GM18907 (cell line): ENCODE measurements at regions not wholly inside any gene's neighbourhood (a gene's known extent, or its start where the extent isn't known, plus 50 kb on each side); places are given as distances from the start of the nearest gene placed in this dataset.

ENCODE experiments used
- ATAC-seq: cut with Tn5 transposase; IDR thresholded peaks from one replicate; pipeline ENCODE4 v1.9.1; 2021; ENCODE audit warnings: mild to moderate bottlenecking, moderate library complexity; ENCODE audit not compliant: unreplicated experiment

DNA sequence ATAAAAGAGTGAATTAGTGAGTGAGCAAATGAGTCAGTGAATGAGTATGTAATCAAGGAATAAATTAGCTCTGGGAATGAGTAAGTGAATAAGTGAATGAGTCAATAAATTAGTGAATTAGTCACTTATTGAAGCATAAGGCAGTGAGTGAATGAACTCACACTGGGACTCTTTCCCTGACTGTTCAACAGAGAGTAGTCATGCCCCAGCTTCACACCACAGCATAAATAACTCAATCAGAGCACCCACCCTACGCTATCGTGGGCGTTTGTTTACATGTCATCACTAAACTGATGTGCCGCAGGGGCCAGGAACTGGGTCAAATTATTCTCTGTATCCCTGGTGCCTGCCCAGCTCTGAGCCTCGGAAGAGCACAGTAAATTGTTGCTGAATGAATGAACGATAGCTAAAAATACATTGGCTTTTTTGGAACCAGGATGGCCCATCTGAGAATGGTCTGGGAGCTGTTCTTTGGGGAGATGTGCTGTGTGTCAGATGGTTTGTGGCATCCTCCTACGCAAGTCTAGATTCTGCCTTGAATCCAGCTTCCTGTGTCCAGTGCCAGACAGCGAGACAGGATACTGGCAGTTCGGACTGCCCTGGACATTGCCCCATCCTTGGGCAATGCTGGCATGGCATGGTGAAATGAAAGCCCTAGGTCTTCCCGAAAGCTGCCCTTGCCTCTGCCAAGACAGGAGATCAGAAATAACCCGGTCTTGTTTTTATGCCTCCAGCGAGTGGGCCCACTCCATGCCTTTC lies 98.0 kb upstream of the RTL1 start:
- ATAC-seq = no peak

DNA sequence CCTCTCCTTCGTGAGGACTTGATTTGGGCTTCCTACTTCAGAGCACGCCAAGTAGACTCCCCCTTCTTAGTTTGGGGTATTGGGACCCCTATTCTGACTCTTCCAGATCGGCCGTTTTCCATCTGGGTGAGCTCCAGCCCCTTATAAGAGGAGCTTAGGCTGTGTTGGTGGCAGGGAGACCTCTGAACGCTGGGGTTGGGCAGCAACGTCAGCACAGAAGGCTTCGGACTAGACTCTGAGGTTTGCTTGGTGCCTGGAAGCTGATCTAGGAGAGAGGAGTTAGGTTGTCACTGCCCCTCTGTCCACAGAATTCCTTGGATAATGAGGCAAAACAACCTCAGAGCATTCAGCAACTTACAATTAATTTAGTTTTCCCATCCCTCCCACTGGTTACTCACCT lies 99.2 kb upstream of the RTL1 start:
- no peak for ATAC-seq

DNA sequence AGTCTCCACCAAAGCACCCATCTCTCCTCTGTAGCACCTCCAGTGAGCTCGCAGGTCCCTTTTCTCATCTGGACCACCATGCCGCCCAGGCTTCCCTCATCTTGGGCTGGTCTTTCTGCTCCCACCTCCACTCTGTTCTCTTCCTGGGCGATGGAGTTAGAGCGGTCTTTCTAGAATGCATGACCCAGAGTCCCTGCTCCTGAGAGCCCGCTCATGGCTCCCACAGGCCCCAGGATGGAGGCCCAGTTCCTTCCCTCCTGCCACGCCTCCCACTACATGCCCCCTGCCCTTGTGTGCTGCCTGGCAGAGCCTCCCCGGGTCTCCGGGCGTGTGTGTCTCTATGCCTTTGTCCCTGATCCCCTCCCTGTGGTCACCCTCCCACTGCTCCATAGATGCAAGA lies 100.7 kb upstream of the RTL1 start:
- no peak for ATAC-seq

DNA sequence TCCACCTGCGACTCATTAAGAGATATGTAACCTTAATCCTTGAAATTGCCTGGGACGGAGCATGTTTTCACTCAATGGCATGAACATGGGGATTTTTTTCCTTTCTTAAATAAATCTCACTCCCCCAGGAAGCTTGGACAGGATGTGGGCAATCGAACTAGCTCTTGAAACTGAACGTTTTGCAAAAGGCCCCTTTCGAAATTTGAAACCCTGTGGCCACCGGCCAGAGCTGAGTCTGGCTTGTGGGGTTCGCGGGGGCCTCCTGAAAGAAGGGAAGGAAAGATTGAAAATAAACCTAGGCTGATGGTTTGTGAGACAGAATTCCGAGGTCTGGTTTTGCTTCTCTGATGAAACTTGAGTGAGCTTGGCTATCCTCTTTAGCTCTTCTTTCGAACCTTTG lies 101.4 kb upstream of the RTL1 start:
- peak; percentile 57 for ATAC-seq

DNA sequence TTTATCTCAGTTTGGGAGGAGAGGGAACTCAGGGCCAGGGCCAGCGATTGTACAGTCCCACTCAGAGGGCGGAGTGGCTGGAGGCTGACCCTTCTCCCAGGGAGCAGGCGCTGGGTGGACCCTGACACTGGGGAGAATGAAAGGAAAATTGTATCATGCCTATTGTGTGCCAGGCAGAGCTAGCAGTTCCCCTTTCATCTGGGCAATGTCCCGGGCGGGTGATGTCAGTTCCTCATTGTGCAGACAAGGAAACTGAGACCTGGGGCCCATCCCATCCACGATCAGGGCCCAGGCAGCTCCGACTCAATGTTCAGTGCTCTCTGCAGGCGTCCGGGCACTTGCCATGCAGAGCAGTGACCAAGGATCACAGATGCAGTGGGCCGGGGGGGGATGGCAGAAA lies 101.9 kb upstream of the RTL1 start:
- ATAC-seq = no peak

DNA sequence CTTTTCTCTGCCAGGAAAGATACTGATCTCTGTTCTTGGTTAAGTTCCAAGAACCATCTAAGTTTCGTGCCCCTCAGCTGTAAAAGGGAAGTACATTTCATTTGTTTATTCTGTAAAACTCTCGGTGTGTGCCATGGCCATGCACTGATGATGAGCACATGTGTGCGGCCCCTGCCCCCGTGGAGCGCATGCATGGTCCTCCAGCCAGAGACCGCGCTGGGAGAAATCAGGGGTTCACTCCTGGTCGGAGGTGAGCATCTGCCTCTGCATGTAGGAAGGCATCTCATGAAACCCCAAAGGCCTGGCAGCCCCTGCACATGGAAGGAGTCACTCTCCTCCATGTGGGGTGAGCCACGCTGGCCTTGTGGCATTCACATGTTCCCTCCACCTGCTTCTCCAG lies 102.5 kb upstream of the RTL1 start:
- no peak for ATAC-seq

DNA sequence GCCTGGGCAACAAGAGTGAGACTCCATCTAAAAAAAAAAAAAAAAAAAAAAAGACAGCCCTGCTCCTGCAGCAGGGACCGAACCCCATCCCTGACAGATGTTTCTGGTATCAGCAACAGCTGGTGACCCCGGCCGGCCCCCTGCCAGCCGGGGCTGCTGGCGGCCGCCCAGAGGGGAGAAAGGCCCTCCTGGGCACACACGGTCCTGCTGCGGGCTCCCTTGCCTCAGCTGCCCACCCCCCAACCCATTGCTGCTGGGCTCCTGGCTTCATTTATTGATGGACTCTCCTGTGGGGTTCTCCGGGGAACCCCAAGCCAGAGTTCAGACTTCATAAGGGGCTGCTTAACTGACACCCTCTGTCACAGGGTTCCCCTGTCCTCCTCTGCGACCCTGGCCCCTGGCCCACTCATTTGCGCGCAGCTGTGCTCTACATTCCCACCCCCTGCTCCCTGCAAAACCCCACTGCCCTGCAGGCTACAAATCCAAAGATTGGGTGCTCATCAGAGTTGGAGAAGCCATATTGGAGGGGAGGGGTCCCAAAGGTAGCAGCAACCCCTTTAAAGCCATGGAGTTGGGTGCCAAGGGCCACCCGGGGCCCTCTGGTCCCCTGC lies 103.6 kb upstream of the RTL1 start:
- ATAC-seq = no peak

DNA sequence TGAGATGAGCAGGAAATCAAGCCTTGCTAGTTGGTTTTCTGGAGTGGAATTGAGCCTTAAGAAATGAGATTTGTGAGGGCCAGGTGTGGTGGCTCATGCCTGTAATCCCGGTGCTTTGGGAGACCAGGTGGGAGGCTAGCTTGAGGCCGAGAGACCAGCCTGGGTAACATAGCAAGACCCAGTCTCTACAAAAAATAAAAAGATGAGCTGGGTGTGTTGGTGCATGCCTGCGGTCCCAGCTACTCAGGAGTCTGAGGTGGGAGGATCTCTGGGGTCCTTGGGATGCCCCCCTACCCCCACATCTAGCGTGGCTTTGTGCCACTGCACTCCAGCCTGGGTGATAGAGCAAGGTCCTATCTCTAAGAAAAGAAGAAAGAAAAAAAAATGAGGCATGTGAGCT lies 104.2 kb upstream of the RTL1 start:
- ATAC-seq = no peak

DNA sequence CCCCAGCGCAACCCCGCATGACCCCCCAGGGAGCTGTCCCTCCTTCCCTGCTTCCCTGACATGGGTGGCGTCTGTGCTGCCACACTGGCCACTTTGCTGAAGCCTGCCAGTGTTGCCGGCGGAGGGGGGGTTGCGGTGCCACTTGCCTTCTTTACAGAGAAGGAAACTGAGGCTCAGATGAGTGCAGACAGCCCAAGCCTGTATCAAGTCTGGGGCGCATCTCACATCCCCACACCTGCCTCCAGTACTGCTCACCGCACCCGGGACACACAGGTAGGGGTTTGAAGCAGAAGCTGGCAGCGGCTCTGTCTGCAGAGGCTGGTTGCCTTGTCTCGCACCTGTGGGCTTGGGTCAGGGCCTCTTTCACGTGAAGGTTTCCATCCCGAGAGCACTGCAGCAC lies 104.7 kb upstream of the RTL1 start:
- ATAC-seq = no peak

DNA sequence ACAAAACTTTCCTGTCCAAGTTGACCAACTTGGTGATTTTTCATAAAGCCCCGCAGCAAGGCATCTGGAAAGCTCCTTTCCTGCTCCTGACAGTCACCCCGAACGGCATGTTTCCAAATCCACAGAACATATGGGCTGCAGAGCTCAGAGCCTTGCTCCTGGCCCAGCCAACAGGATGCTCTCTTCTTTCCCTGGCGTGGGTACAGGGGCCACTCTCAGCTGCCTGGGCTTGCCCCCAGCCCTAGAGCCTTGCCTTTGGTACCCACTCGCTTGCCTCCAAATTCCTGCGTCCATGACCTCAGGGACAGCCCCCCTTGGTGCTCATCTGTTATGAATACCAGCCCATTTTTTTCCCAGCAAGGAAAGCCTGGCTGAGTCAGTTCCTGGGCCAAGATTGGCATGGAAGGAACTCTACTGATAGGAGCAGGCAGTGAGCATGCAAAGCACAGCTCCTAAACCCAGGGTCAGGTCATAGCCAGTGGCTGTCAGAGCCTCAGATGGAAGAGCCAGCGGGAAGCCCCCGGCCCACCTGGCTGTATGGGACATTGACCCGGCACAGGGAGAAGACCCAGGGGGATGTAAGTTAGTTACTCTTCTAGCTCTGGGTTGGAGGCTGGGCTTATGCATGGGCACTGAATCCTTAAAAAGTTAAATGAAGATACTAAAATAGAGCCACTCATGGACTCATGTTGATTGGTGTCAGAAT lies 105.3 kb upstream of the RTL1 start:
- ATAC-seq = no peak

DNA sequence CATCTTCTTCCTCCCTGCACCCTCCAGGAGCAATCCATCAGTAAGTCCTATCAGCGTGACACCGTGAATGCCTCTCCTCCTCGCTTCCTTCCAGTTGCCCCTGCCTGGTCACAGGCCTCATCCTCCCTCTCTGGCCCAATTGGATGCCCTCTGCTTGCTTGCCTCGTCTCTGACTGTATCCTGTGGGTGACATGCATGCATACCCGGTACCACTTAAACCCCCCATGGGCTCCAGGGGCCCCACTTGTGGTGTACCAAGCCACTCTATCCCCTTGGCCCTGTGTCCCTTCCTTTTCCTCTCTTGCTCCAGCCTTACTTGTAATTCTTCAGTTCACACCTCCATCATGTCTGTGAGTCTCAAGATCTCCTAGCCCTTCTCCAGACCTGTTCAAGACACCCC lies 106.0 kb upstream of the RTL1 start:
- no peak for ATAC-seq

DNA sequence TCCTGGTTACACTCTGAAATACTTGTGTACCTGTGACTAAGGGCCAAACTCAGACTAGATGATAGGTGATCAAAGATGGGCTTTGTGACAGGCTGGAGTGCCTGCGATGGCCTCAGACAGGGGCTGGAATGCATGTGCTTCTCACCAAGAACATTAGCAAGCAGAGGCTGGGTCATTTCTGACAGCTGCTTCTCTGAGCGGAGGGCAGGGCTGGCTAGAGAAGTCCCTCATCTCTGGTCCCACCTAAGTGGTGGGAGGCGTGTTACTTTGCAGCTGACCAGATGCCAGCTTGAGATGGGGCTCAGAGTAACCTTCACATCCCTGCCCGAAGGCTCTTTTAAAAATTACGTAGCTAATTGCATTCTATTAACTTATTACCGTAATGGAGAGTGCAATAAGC lies 106.8 kb upstream of the RTL1 start:
- no peak for ATAC-seq

DNA sequence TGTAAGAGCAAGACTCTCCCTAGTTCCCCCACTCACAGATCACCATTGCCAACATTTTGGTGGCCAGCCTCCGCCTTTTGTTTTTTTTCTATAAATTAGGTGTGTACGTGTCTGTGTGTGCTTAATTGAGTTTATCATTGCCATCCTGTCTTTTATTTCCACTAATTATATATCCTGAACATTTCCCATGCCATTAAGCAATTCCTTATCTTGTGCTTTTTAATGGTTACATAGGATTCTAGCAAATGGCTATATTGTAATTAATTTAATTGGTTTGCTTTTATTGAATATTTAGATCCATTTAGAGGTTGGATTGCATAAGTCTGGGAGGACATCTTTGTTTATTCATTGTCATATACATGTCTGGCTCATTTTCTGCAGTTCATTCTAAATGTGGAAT lies 107.3 kb upstream of the RTL1 start:
- no peak for ATAC-seq

DNA sequence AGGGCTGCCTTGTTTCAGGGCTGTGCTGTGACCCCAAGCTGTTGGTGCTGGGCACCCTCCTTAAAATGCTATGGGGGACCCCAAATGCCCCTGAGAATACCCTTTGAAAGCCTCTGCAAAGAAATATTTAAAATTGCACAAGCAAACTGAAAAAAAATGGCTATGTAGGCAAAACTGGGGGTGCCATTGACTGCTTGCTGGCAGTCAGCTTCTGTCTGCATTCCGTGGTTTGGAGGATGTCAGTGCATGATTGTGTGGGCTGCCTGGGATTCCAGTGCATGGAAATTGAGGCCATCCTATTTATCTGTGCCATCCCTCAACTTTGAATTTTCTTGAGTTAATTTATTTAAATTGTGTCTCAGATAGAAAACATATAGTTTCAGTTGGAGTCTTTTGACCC lies 113.7 kb upstream of the RTL1 start:
- no peak for ATAC-seq

DNA sequence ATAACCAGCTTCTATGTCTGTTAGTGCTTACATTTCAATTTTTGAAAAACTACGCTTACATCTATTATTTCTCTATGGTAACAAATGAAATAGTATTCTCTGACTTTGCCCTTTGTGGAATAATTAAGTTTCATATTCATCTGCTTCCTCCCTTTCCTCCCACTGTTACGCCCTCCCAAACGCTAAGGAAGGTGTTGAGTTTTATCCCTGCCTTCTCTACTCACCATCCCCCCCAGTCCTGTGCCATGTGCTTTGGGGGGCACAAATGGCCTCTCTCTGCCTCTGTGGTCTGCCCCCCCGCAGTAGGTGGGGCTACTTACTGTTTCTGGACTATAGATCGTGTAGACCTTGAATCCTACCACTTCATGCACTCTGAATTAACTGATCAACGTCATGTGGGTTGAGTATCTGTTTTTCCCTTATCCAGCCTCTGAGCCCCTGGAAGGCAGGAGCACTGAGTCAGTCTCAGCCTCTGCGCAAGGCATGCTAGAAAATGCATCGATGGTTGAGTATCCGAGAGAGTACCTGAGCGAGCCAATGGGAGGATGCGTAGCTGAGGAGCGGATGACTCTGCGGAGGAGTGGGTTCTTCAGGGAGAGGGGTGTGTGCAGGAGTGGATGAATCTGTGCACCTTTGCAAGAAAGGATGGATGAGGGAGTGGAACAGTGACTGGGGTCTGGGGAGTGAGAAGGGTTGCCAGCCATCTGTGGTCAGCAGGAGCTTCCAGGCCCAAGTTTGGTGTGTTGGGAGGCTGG lies 114.5 kb upstream of the RTL1 start:
- no peak for ATAC-seq

DNA sequence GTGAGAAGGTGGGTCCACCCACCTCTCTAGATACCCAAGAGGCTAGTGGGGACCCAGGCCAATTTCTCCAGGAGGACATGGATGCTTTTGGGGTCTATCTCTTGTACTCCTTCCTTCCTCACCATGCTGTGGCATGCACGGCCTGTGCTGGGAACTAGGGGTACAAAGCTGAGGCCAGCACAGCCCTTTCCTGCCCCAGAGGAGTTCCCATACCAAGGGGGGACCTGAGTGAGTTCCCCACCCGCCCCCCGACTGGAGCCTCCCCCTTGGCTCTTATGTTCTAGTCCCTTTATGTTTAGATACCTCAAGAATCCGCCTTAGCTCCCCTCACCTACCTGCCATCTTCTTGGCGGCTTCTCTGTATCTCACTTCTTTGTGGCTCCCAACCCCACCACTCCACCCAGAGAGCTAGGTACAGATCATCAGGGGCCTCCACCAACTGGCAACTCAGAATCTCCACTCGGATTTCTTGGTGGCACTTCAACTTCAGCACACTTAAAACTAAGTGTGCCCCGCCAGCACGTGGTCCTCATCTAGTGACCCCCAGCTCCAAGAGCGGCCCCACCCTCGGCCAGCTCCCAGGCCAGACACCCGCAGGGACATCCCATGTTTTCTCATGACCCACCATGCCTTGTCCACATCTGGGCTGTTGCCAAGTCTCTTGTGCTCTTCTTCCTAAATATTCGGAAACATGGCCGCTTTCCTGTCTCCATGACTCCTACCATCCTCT lies 115.2 kb upstream of the RTL1 start:
- no peak for ATAC-seq

DNA sequence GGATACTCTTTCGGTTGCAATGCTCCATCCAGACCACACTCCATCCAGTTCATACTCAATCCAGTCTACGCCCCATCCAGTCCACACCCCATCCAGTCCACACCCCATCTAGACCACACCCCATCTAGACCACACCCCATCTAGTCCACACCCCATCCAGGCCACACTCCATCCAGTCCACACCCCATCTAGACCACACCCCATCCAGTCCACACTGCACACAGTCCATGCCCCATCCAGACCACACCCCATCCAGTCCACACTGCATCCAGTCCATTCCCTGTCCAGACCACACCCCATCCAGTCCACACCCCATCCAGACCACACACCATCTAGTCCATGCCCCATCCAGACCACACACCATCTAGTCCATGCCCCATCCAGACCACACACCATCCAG lies 116.0 kb upstream of the RTL1 start:
- ATAC-seq = no peak

DNA sequence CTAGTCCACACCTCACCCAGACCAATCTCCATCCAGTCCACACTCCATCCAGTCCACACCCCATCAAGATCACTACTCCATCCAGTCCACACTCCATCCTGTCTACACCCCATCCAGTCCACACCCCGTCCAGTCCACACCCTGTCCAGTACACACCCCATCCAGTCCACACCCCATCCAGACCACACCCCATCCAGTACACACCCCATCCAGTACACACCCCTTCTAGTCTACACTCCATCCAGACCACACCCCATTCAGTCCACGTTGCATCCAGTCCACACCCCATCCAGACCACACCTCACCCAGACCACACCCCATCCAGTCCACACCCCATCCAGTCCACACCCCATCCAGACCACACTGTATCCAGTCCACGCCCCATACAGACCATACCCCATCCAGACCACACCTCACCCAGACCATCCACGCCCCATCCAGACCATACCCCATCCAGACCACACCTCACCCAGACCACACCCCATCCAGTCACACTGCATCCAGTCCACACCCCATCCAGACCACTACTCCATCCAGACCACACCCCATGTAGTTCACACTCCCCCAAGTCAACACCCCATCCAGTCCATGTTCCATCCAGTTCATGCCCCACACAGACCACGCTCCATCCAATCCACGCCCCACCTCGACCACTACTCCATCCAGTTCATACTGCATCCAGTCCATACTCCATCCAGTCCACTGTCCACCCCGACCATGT lies 116.6 kb upstream of the RTL1 start:
- no peak for ATAC-seq

DNA sequence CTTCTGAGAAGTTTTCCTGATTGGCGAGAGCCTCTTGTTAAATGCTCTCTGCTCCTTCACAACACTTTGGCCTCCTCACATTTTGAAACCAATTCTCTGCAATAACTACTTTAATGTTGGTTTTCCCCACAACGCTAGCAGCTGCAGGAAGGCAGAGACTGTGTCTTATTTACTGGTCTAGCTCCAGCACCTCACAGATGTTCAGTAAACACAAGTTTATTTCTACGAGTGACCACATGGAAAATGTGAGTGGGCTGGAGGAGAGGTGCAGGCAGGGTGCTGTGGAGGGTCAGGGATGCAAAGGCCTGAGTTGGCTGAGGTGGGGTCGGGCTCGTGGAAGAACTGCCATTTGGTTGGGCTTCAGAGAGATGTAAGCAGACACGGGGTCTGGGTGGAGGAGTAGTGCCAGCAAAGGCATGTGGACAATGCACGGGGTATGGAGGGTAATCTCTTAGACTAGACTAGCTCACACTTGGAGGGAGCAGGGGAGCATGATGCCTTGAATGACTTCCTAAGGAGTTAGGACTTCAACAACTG lies 117.4 kb upstream of the RTL1 start:
- no peak for ATAC-seq

DNA sequence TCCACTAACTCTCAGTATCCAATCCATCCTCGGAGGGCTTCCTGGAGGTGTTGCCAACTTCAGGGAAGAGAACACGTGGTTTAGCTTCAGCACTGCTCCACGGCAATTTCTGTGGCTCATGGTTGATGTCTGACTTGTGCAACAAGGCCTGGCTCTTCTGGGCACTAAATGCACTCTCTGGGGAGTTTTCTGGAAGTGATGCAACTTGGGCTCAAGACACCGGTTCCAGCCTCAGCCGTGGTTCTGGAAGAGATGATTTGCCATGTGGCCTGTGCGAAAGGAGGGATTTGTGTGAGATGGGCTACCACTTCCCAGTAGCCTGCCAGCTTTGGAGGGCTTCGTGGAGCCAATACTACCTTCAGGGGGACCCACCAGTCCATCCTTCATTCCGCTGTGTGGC lies 118.6 kb upstream of the RTL1 start:
- no peak for ATAC-seq
